GM21619 (cell line): ENCODE measurements at regions not wholly inside any gene's neighbourhood (a gene's known extent, or its start where the extent isn't known, plus 50 kb on each side); places are given as distances from the start of the nearest gene placed in this dataset.
"Not testable (repeated sequence)": the region's sequence is repeated elsewhere in the genome, so short reads cannot be mapped to it uniquely, and the experiment has no call there.

Experiments
- ATAC-seq: cut with Tn5 transposase; IDR thresholded peaks from one replicate; pipeline ENCODE4 v1.9.1; 2021; ENCODE audit not compliant: unreplicated experiment

GRCh38 chr2:13968811-13969210, 663.7 kb upstream of the LRATD1 start:
- no peak for ATAC-seq

DNA sequence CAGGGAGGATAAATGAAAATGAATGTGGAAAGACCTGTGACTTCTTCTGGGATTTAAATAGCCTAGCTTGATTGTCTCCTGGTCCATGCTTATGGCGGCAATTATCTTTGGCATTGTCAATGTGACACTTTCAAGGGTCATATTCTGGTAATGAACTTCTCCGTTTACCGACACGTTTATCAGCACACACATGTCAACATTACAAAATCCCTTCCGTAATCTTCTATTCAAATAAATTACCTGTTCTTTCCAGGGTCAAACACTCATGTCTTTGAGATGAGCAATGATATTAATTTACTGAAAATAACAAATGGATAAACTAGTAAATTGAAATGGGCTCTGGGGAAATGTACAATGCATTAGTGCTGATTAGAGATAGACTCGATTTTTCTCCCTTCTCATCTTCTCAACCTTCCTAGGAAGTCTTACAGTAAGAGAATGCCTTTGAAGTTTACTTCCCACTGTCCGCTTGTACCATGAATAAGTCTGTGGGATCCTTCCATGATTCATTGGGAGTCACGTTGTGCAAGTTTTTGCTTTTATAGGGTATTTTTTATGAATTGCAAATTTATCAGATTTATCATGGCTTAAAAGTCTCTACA, 646.3 kb upstream of the LRATD1 start:
- ATAC-seq, result no peak

DNA sequence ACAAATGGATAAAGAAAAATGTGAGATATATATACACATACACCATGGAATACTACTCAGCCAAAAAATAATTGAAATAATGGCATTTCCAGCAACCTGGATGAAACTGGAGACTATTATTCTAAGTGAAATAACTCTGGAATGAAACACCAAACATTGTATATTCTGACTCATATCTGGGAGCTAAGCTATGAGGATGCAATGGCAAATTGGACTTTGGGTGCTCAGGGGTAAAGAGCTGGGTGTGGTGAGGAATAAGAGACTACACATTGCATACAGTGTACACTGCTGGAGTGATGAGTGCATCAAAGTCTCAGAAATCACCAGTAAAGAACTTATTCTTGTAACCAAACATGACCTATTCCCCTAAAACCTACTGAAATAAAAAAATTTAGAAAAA, 636.0 kb upstream of the LRATD1 start:
- ATAC-seq, result no peak

DNA sequence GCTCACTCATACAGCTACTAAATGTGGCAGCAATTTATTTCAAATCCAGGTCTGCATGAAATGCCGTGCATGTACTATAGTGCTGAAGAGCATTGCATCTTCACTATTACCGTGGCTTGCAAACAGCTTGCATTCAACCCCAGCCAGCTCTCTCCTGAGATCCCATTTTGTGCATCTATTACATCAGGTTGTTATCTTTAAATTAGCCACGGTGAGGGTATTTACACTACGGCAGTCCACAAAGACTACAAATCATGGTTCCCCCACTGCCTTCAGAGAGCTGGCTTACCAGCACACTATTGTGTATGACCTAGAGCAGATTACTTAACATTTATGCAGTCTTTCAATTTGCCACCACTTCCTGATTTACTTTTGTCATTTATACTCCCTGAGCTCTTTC, 621.3 kb upstream of the LRATD1 start:
- ATAC-seq, result no peak

DNA sequence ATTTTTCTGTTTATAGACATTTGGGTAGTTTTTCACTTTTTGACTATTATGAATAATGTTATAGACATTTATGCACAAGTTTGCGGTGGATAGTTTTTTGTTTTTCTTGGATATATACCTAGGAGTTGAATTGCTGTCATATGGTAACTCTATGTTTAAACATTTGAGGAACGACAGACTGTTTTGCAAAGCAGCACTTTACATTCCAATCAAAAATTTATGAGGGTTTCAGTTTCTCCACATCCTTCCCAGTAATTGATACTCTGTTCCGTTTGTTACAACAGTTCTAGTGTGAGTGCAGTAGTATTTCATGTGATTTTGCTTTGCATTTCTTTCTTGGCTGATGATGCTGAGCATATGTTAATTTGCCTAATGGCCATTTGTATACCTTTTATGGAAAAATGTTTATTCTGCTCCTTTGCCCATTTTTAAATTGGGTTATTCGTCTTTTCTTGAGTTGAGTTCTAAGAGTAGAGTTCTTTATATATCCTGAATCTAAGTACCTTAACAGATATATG, 617.3 kb upstream of the LRATD1 start:
- no peak for ATAC-seq

DNA sequence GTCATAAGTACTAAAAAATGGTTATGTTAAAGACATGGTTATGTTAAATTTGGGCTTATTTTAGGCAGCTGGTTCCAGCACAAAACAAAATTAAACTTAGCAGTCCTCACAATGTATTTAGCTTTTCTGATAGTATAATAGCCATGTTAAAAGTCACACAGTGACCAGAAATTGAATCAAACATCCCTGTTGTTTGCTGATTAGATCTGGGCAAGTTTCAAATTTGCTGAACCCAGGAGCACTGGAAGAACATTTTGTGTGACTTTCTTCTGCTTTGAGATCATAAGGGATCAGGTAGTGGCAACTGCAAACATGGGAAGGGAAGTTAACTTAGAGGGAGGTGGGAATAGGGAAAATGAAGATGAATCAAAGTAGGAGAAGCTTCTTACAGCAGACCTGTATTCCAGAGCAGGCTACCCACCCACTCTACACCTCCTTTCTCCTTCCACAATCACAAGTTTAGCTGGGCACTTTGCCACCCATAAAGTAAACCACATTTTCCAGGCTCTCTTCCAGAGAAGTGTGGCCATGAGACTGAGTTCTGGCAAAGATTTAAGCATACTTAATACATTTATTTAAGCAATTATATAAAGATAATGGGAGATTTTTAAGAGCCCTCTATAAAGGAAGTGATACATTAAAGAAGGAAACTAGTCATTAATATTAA, 616.1 kb upstream of the LRATD1 start:
- ATAC-seq, result no peak

DNA sequence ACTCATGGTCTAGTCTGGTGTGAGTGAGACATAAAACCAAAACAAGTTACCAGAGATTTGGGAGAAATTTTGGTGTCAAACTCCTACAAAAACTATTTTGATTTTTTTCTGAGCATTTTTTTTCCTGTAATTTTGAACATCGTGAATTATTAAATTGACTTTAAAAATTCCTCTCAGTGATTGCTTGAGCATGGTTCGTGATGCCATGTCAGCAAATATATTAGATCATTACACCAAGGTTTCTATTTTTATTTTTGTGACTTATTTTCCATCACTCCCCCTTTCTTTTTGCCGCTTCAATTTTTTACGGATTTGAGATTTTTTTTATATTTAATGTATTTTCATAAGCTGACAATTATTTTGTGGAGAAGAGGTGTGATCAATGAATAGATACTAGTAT, 613.9 kb upstream of the LRATD1 start:
- no peak for ATAC-seq

- no peak for ATAC-seq
Measured at GRCh38 chr2:14023558-14023957, 609.0 kb upstream of the LRATD1 start.

DNA sequence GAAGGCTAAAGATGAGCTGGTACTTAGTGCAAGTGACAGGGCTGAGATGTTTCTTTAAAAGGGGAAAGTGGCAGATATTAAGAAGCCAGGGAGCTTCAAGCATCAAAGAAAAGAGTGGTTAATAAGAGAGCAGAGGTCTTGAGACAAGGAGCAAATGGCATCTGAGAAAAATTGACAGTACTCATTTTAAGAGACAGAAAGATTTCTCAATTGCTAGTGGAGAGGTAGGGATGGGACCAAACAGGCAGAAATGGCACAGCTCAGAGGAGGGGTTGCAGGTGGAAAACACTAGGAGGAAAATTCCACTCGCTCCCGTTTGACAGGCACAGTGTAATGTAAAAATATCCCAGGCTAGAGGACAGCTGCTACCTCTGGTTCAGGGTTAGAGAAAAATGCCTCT, 593.4 kb upstream of the LRATD1 start:
- ATAC-seq, result no peak

DNA sequence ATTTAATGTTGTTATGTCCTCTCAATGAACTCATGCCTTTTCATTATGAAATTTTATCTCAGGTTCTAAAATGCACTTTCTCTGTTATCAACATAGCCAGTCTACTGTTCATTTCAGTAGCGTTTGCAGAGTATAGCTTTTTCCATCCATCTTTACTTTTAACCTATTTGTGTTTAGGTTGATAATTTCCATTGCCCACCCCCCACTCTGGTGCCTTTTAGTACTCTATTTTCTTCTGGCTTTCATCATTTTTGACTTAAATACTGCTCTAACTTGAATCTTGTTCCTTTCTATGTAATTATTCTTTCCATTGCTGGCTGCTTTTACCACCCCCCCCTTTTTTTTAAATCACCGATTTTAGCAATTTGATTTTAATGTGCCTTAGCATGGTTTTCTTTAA, 585.0 kb upstream of the LRATD1 start:
- ATAC-seq, result no peak

DNA sequence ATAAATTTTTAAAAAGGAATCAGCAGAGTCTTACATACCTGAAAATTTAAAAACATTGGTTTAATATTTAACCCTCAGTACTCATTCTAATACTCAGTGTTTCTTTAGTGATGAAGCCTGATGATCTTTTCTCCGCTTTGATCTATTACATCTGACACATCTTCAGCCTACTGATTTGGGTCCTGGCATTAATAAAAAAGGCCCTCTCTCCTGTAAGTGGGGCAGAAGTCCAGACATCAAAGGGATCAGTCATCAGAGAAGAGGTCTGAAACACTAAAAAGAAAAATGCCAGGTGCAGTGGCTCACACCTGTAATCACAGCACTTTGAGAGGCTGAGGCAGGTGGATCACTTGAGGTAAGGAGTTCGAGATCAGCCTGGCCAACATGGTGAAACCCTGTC, 581.1 kb upstream of the LRATD1 start:
- ATAC-seq, result no peak

GRCh38 chr2:14053105-14053504, 579.4 kb upstream of the LRATD1 start:
- no peak for ATAC-seq

DNA sequence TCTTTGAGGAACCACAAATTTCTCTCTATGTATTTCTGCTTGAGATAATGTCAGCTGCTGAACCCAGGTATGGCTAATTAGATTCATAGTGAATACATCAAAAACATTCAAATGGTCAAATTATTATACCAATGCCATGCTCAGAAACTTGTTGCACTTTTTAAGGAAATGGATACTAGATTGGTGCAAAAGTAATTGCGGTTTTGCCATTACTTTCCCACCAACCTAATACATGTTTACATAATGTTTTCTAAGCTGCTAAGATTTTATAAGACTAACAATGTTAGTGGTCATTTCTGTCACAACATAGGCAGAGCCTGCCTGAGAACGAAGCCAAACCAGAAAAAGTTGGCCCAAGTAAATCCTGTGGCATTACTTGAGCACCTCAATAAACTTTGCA, 568.2 kb upstream of the LRATD1 start:
- ATAC-seq, result no peak

DNA sequence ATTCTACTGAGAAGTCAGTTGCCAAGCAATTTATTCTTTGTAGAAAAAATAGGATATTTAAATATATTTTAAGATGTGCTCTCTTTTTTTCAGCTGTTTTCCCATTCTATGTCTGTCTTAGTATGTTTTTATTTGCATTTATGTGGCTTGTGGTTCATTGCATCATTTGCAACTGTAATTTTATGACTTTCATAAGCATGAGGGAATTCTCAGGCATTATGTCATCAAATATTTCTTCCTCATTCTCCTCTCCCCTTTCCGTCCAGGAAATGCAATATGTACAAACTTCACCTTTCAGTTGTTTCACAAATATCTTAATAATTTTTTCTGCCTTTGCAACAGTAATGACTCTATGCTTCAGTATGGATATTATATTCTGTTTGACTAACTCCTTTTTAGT, 560.2 kb upstream of the LRATD1 start:
- no peak for ATAC-seq

DNA sequence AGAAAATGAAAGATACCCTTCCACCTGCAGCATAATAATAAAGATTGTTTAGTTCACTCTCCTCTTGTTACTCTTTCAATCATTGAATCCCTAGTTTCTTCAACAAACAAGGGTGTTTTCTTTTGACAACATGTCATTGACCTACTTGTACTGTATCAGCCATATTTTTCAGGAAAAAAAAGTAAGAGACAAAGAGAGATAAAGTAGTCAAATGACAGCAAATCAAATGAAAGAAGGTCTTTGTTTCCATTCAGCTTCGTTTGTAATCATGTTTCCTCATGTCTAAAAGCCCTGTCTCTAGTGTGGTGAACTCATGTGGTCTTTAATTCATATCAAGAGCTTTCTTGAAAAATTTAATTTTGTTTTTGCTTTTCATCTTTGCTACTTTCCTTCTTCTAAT, 557.8 kb upstream of the LRATD1 start:
- no peak for ATAC-seq

DNA sequence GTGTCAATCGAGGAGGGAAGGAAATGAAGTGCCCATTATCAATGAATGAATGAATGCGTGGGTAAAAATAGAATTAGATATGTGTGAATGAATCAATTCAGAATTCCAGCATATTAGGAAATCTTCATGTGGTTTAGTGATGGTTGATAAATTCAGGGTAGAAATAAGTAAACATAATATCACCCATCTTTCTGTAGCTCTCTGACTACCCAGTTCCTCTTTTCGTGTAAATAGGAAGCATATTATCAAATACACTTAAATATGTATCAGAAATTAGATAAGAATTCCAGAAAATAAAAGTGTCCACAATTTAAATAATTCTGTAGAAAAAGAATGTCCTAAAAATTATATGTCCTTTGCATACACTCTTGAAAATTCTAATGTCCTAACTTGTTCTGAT, 552.9 kb upstream of the LRATD1 start:
- ATAC-seq, result no peak

DNA sequence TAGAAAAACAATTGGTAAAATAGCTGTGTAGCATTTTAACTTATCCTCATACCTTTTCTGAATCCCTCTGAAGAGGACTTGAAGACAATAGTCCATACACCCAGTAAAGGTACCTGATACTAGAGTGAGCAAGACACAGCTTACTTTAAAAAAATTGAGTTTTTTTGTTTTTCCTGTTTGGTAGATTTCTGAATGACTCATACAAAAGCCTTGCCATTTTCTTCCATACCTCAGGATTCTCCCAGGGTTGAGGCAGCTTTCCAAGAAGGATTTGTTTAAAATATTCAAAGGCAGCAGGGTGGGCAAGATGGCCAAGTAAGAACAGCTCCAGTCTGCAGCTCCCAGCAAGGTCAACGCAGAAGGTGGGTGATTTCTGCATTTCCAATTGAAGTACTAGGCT, 551.0 kb upstream of the LRATD1 start:
- ATAC-seq, result no peak

- no peak for ATAC-seq
Measured at GRCh38 chr2:14082640-14083039, 549.9 kb upstream of the LRATD1 start.

- no peak for ATAC-seq
Measured at GRCh38 chr2:14094592-14094991, 537.9 kb upstream of the LRATD1 start.

DNA sequence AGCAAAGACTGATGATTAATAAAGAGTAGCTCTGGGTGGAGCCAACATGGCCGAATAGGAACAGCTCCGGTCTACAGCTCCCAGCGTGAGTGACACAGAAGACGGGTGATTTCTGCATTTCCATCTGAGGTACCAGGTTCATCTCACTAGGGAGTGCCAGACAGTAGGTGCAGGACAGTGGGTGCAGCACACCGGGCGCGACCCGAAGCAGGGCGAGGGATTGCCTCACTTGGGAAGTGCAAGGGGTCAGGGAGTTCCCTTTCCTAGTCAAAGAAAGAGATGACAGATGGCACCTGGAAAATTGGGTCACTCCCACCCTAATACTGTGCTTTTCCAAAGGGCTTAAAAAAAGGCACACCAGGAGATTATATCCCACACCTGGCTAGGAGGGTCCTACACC, 533.4 kb upstream of the LRATD1 start:
- not testable (repeated sequence) for ATAC-seq

DNA sequence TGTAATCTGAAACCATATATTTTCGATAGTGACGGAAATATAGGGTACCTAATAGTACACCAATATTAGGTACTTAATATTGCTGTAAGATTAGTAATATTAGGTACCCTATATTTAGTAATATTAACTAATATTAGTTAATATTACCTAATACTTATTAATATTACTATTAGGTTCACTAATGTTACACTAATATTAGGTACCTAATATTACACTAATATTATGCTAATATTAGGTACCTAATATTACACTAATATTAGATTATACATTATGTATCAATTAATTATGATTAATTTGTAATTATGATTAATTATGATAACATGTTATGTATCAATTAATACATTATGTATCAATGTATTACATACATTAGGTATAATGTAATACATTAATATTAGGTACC, 518.2 kb upstream of the LRATD1 start:
- no peak for ATAC-seq

- ATAC-seq, result no peak
Measured at GRCh38 chr2:14120376-14120775, 512.1 kb upstream of the LRATD1 start.
